ENCODE measurements at regions not wholly inside any gene's neighbourhood (a gene's known extent, or its start where the extent isn't known, plus 50 kb on each side); places are given as distances from the start of the nearest gene placed in this dataset.

GRCh38 chr13:105445796-105446195 is 1089.7 kb downstream of the EFNB2 start:
- no peak for TF ChIP-seq POLR2A (IDR thresholded peaks at IDR 0.05; ENCODE audit: low read depth)
- TF ChIP-seq POLR2AphosphoS5 (IDR thresholded peaks at IDR 0.05) = no peak

Measured in esophagus muscularis mucosa (tissue), 2 donors.